Osteoblast (primary cell): ENCODE measurements at regions not wholly inside any gene's neighbourhood (a gene's known extent, or its start where the extent isn't known, plus 50 kb on each side); places are given as distances from the start of the nearest gene placed in this dataset.

Experiments
- DNase-seq: peaks from one replicate; pipeline ENCODE4 v3.0.0; 2011; ENCODE audit warnings: low spot score, mixed read lengths; ENCODE audit not compliant: insufficient read length; ENCODE audit errors: missing footprints
- H2AFZ ChIP-seq: 2 replicates; pipeline ENCODE4 v1.6.0; 2011; ENCODE audit warnings: mild to moderate bottlenecking, low read length
- H3K27ac ChIP-seq: 2 replicates; pipeline ENCODE4 v1.5.1; 2011; ENCODE audit warnings: mild to moderate bottlenecking, low read depth, low read length, moderate library complexity
- H3K27me3 ChIP-seq: 2 replicates; pipeline ENCODE4 v1.6.0; 2012; ENCODE audit warnings: mild to moderate bottlenecking, control low read depth, inconsistent platforms, low read length, moderate library complexity; ENCODE audit not compliant: insufficient read depth
- H3K36me3 ChIP-seq: 2 replicates; pipeline ENCODE4 v1.5.1; 2011; ENCODE audit warnings: mild to moderate bottlenecking, low read length, control low read depth, moderate library complexity; ENCODE audit not compliant: insufficient read depth
- H3K4me1 ChIP-seq: 2 replicates; pipeline ENCODE4 v1.5.1; 2011; ENCODE audit warnings: mild to moderate bottlenecking, low read length, control low read depth, moderate library complexity; ENCODE audit not compliant: insufficient read depth
- H3K4me2 ChIP-seq: 2 replicates; pipeline ENCODE4 v1.6.0; 2011; ENCODE audit warnings: mild to moderate bottlenecking, low read length; ENCODE audit not compliant: insufficient read depth
- H3K4me3 ChIP-seq: fragments of 200-600 bp; sonication (generic); 3 replicates; pipeline ENCODE4 v1.5.1; 2012; ENCODE audit warnings: mild to moderate bottlenecking, low read length, inconsistent platforms; ENCODE audit not compliant: insufficient read depth
- H3K79me2 ChIP-seq: 2 replicates; pipeline ENCODE4 v1.6.0; 2012; ENCODE audit warnings: mild to moderate bottlenecking, low read length, control low read depth, inconsistent platforms; ENCODE audit not compliant: insufficient read depth
- H3K9me3 ChIP-seq: 2 replicates; pipeline ENCODE4 v1.5.1; 2011; ENCODE audit warnings: low read depth, low read length, control low read depth
- H4K20me1 ChIP-seq: 2 replicates; pipeline ENCODE4 v1.6.0; 2012; ENCODE audit warnings: mild to moderate bottlenecking, low read length, control low read depth; ENCODE audit not compliant: insufficient read depth
- TF ChIP-seq, protein P1 (sequence below): IDR thresholded peaks from 2 replicates; pipeline ENCODE4 v1.5.1; 2011; ENCODE audit warnings: mild to moderate bottlenecking, low read depth, low read length, moderate library complexity; ENCODE audit errors: extremely low read depth

DNA sequence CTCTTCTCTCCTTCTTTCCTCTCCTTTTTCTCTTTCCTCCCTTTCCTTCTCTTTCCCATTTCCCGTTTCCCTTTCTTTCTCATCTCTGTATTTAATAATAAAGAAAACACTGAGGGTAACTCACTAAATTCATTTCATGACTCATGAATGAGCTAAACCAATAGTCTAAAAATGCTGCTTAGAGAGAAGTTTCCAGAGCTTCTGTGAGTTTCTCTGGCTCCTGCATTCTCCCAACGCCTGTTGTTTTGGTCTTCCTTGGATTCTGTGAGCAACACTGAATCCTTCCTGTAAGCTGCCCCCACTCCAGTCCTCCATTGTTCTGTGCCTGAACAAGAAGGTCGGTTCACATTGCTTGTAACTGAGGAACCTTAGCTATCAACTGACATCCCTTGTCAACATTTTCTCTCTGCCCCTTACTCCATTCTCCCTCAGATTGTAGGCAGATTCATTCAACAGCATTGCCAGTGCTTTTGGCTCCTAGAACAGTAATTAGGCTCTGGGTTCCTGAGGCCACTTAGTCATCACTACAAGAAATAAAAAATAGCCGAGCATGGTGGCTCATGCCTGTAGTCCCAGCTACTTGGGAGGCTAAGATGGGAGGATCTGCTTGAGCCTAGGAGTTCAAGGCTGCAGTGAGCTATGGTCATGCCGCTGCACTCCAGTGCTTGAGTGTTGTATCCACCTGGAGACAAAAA is 237.7 kb upstream of the KLF4 start:
- Histone ChIP-seq H3K4me1 (peaks cover 12% of the 10 kb centered on the region), H3K9me3 (no peaks in the 10 kb centered on the region), H3K79me2 (no peaks in the 10 kb centered on the region), H3K4me3 (no peak overlapping the region), H3K27me3 (no peaks in the 10 kb centered on the region), H3K36me3 (no peaks in the 10 kb centered on the region), H3K27ac (peak overlapping the region; percentile 87), H4K20me1 (no peaks in the 10 kb centered on the region), H3K4me2 (peak overlapping the region; percentile 59), H2AFZ (peak overlapping the region; percentile 90)
- TF ChIP-seq, protein P1, sequence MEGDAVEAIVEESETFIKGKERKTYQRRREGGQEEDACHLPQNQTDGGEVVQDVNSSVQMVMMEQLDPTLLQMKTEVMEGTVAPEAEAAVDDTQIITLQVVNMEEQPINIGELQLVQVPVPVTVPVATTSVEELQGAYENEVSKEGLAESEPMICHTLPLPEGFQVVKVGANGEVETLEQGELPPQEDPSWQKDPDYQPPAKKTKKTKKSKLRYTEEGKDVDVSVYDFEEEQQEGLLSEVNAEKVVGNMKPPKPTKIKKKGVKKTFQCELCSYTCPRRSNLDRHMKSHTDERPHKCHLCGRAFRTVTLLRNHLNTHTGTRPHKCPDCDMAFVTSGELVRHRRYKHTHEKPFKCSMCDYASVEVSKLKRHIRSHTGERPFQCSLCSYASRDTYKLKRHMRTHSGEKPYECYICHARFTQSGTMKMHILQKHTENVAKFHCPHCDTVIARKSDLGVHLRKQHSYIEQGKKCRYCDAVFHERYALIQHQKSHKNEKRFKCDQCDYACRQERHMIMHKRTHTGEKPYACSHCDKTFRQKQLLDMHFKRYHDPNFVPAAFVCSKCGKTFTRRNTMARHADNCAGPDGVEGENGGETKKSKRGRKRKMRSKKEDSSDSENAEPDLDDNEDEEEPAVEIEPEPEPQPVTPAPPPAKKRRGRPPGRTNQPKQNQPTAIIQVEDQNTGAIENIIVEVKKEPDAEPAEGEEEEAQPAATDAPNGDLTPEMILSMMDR, result no peak
- peak; percentile 73 for DNase-seq

DNA sequence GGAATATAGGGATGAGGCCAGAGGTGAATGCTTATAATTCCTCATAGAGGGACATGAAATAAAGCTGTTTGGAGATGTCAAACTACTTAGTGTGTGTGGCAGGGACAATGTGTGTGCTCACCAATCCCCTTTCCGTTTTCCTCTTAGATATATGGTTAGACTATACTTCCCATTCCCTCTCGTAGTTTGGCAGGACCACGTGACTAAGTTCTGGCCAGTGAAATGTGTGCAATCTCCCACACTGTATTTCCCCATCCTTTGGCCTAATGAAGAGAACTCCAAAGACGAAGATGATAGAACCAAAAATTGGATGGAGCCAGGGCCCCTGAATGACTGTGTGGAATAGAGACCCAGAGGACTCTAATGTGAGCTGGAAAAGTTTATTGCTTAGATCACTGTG is 233.4 kb upstream of the KLF4 start:
- Histone ChIP-seq H3K4me1 (peaks cover 10% of the 10 kb centered on the region), H2AFZ (no peak overlapping the region), H3K4me3 (no peak overlapping the region), H4K20me1 (no peaks in the 10 kb centered on the region), H3K27me3 (no peaks in the 10 kb centered on the region), H3K79me2 (no peaks in the 10 kb centered on the region), H3K36me3 (no peaks in the 10 kb centered on the region), H3K4me2 (no peak overlapping the region), H3K27ac (no peak overlapping the region), H3K9me3 (no peaks in the 10 kb centered on the region)
- TF ChIP-seq, protein P1, result no peak
- no peak for DNase-seq

- Histone ChIP-seq H3K4me2 (no peak overlapping the region), H4K20me1 (no peaks in the 10 kb centered on the region), H3K4me3 (no peak overlapping the region), H2AFZ (no peak overlapping the region), H3K27me3 (no peaks in the 10 kb centered on the region), H3K36me3 (no peaks in the 10 kb centered on the region), H3K27ac (no peak overlapping the region), H3K9me3 (no peaks in the 10 kb centered on the region), H3K4me1 (peaks cover under 1% of the 10 kb centered on the region), H3K79me2 (no peaks in the 10 kb centered on the region)
- TF ChIP-seq, protein P1, result no peak
- peak; percentile 73 for DNase-seq
These were observed 232.2 kb upstream of the KLF4 start for GRCh38 chr9:107721705-107722245.

DNA sequence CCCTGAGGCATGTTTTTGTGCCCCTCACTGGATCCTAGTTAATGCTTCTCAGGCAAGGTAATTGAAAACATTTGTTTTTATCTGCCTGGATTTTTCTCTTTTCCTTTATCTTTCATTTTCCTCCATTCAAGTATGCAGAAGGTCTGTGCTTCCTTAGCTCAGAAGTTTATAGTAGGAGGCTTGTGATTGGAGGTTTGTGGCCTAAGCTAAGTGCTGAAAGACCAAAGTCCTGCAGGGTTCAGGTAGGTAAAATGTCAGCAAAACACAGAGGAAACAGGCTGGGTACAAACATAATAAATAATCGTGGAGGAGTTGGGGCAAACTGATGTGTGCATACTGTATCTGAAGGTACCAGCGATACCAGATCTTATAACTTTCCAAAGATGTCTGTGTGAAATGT is 230.9 kb upstream of the KLF4 start:
- Histone ChIP-seq H3K4me3 (no peak overlapping the region), H3K4me1 (no peaks in the 10 kb centered on the region), H3K27ac (no peak overlapping the region), H2AFZ (no peak overlapping the region), H3K27me3 (no peaks in the 10 kb centered on the region), H3K36me3 (no peaks in the 10 kb centered on the region), H4K20me1 (no peaks in the 10 kb centered on the region), H3K9me3 (no peaks in the 10 kb centered on the region), H3K4me2 (no peak overlapping the region), H3K79me2 (no peaks in the 10 kb centered on the region)
- no peak for DNase-seq
- TF ChIP-seq, protein P1, result no peak
